Panc1 (cell line): ENCODE measurements at regions not wholly inside any gene's neighbourhood (a gene's known extent, or its start where the extent isn't known, plus 50 kb on each side); places are given as distances from the start of the nearest gene placed in this dataset.

ENCODE experiments used
- ATAC-seq: fragments of 200-7000 bp; cut with Tn5 transposase; 2 replicates; pipeline ENCODE4 v1.9.1; 2020; ENCODE audit warnings: mild to moderate bottlenecking, moderate library complexity
- BruUV-seq: library from RNA; stranded (reverse); fragments of 400-500 nt; replicated peaks from 2 replicates; lab custom pipeline; 2021; lab: Mats Ljungman, UMichigan
- CTCF ChIA-PET: fragments of 300-600 bp; sonication (Branson Sonifier 250); formaldehyde crosslinking; loops from one replicate; lab custom pipeline; 2022; ENCODE audit warnings: antibody characterized with exemption; lab: Charles Lee
- POLR2A ChIA-PET: fragments of 300-600 bp; sonication (Branson Sonifier 250); formaldehyde crosslinking; loops from one replicate; lab custom pipeline; 2022; ENCODE audit warnings: antibody characterized with exemption; lab: Charles Lee
- DNase-seq: peaks from one replicate; pipeline ENCODE4 v3.0.0-alpha.2; 2010; ENCODE audit warnings: low read depth, low spot score
- H3K27ac ChIP-seq: 2 replicates; pipeline ENCODE4 v1.5.1; 2011; ENCODE audit warnings: mild to moderate bottlenecking, low read length, inconsistent platforms
- H3K27me3 ChIP-seq: fragments of 200-500 bp; sonication (Bioruptor generic); 2 replicates; pipeline ENCODE4 v1.6.0; 2014; ENCODE audit warnings: low read length, inconsistent platforms; ENCODE audit not compliant: control insufficient read depth, insufficient read depth
- H3K36me3 ChIP-seq: fragments of 200-500 bp; sonication (Bioruptor generic); 2 replicates; pipeline ENCODE4 v1.5.1; 2014; ENCODE audit warnings: inconsistent platforms, mild to moderate bottlenecking, low read length, moderate library complexity; ENCODE audit not compliant: control insufficient read depth, insufficient read depth
- H3K4me1 ChIP-seq: 2 replicates; pipeline ENCODE4 v1.5.1; 2011; ENCODE audit warnings: inconsistent platforms, mild to moderate bottlenecking, low read length, moderate library complexity; ENCODE audit not compliant: control insufficient read depth, insufficient read depth
- H3K4me3 ChIP-seq, 2 experiments: 2 replicates each; pipeline ENCODE4 v1.5.1; 2011 to 2012; ENCODE audit warnings: low read depth in 2 of 2, low read length in 2 of 2, mild to moderate bottlenecking in 2 of 2, inconsistent platforms in 1 of 2, moderate library complexity in 1 of 2
- H3K9me3 ChIP-seq: fragments of 200-500 bp; sonication (Bioruptor generic); 2 replicates; pipeline ENCODE4 v1.5.1; 2014; ENCODE audit warnings: low read depth, mild to moderate bottlenecking, inconsistent platforms, low read length, moderate library complexity; ENCODE audit not compliant: control insufficient read depth, insufficient read depth
- CTCF ChIP-seq: fragments of 450-650 bp; IDR thresholded peaks from 2 replicates; pipeline ENCODE4 v1.5.1; 2017; ENCODE audit warnings: mild to moderate bottlenecking
- POLR2AphosphoS5 ChIP-seq: IDR thresholded peaks from 2 replicates; pipeline ENCODE4 v1.6.1; 2012; ENCODE audit warnings: mild to moderate bottlenecking, low read depth, low read length, moderate library complexity
- REST ChIP-seq, 2 experiments: IDR thresholded peaks; 2 replicates each; pipeline ENCODE4 v1.6.1; 2011 to 2012; ENCODE audit warnings: low read depth in 2 of 2, control low read depth in 1 of 2, low read length in 1 of 2, mild to moderate bottlenecking in 1 of 2, moderate library complexity in 1 of 2; ENCODE audit not compliant: insufficient read depth in 1 of 2
- SIN3A ChIP-seq: IDR thresholded peaks from 2 replicates; pipeline ENCODE4 v1.6.1; 2012; ENCODE audit warnings: low read depth, mild to moderate bottlenecking, low read length, moderate library complexity, borderline replicate concordance; ENCODE audit not compliant: insufficient read depth
- TCF7L2 ChIP-seq: IDR thresholded peaks from 2 replicates; pipeline ENCODE4 v1.6.1; 2011; ENCODE audit warnings: mild to moderate bottlenecking, low read depth, low read length, inconsistent platforms
- in situ Hi-C: cut with HindIII; loops from 2 replicates; pipeline ENCODE4 v1.10.0; 2016; ENCODE audit warnings: low sequenced_read_pairs, low pct_unique_long_range_greater_than_20kb
- intact Hi-C: fragments of 100-400 bp; cut with micrococcal nuclease; formaldehyde crosslinking; loops from one replicate; pipeline ENCODE4 v1.10.0; 2022; ENCODE audit not compliant: unreplicated experiment

- peaks cover 75% of the 10 kb centered on the region for H3K4me1 ChIP-seq
- no peaks in the 10 kb centered on the region for H3K36me3 ChIP-seq
- ChIA-PET CTCF (no interaction called here), POLR2A (interaction anchor here (0.7 to 1.0 kb wide), 2 partner anchors 22 to 54 kb away, joined by 3 to 7 read pairs; no protein-coding TSS in a partner anchor)
- no peaks in the 10 kb centered on the region for H3K27me3 ChIP-seq
- no peak for DNase-seq
- no peak; the same call in 1 of the 2 replicates for ATAC-seq
- peak overlapping the region; percentile 70 to 92 for H3K4me3 ChIP-seq
- peak; percentile 20; the same call in 1 of the 2 replicates for TF ChIP-seq POLR2AphosphoS5
- TF ChIP-seq SIN3A: peak; percentile 72
- no peak for TF ChIP-seq CTCF
- TF ChIP-seq TCF7L2: no peak
- TF ChIP-seq REST (IDR thresholded peaks at IDR 0.05; ENCODE audit: insufficient read depth in 1 of 2, low read depth in 2 of 2, low read length in 1 of 2): no peak
- no peaks in the 10 kb centered on the region for H3K9me3 ChIP-seq
- intact Hi-C loops: no loop called here
- in situ Hi-C loops: no loop called here
- H3K27ac ChIP-seq: peak overlapping the region; percentile 99
- no TSS peak for BruUV-seq
Measured at GRCh38 chr17:77320485-77321256, 179.9 kb downstream of the SEC14L1 start.

GRCh38 chr17:77321649-77322513 lies 181.1 kb downstream of the SEC14L1 start:
- in situ Hi-C loops: no loop called here
- ATAC-seq (0 out of 2 replicates have a peak, but pooled peaks have one; percentile 0), DNase-seq (no peak)
- Histone ChIP-seq H3K27ac (peak overlapping the region; percentile 99), H3K27me3 (no peaks in the 10 kb centered on the region), H3K9me3 (no peaks in the 10 kb centered on the region), H3K36me3 (no peaks in the 10 kb centered on the region), H3K4me1 (peaks cover 75% of the 10 kb centered on the region), H3K4me3 (peak overlapping the region; percentile 70 to 92)
- intact Hi-C loops: no loop called here
- TF ChIP-seq POLR2AphosphoS5 (0 out of 2 replicates have a peak, but pooled peaks have one; percentile 12), CTCF (no peak), REST (IDR thresholded peaks at IDR 0.05; ENCODE audit: insufficient read depth in 1 of 2, low read depth in 2 of 2, low read length in 1 of 2) (no peak), SIN3A (peak; percentile 34; the same call in 1 of the 2 replicates), TCF7L2 (no peak)
- ChIA-PET CTCF (no interaction called here), POLR2A (interaction anchor here (0.6 kb wide), 1 partner anchor 1603 kb away, joined by 3 read pairs; no protein-coding TSS in a partner anchor)
- BruUV-seq: no TSS peak
